ENCODE measurements at regions not wholly inside any gene's neighbourhood (a gene's known extent, or its start where the extent isn't known, plus 50 kb on each side); places are given as distances from the start of the nearest gene placed in this dataset.

GRCh38 chr11:16605894-16606783 is 132.3 kb upstream of the C11orf58 start:
- TF ChIP-seq POLR2AphosphoS5 (IDR thresholded peaks at IDR 0.05; ENCODE audit: low read depth, low read length) (no peak), TAF1 (IDR thresholded peaks at IDR 0.05; ENCODE audit: borderline replicate concordance, insufficient read depth, low read length) (no peak), SIN3A (IDR thresholded peaks at IDR 0.05; ENCODE audit: borderline replicate concordance, insufficient read depth, low read length) (no peak), FOXP2 (optimal IDR thresholded peaks at IDR 0.05; ENCODE audit: borderline replicate concordance, extremely low read depth, extremely low read length, insufficient read depth) (no peak)
- TF ChIP-seq, protein P1, sequence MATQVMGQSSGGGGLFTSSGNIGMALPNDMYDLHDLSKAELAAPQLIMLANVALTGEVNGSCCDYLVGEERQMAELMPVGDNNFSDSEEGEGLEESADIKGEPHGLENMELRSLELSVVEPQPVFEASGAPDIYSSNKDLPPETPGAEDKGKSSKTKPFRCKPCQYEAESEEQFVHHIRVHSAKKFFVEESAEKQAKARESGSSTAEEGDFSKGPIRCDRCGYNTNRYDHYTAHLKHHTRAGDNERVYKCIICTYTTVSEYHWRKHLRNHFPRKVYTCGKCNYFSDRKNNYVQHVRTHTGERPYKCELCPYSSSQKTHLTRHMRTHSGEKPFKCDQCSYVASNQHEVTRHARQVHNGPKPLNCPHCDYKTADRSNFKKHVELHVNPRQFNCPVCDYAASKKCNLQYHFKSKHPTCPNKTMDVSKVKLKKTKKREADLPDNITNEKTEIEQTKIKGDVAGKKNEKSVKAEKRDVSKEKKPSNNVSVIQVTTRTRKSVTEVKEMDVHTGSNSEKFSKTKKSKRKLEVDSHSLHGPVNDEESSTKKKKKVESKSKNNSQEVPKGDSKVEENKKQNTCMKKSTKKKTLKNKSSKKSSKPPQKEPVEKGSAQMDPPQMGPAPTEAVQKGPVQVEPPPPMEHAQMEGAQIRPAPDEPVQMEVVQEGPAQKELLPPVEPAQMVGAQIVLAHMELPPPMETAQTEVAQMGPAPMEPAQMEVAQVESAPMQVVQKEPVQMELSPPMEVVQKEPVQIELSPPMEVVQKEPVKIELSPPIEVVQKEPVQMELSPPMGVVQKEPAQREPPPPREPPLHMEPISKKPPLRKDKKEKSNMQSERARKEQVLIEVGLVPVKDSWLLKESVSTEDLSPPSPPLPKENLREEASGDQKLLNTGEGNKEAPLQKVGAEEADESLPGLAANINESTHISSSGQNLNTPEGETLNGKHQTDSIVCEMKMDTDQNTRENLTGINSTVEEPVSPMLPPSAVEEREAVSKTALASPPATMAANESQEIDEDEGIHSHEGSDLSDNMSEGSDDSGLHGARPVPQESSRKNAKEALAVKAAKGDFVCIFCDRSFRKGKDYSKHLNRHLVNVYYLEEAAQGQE (IDR thresholded peaks at IDR 0.05; ENCODE audit: insufficient read depth in 1 of 2, low read depth in 2 of 2, low read length in 2 of 2), result no peak

- TF ChIP-seq TAF1 (IDR thresholded peaks at IDR 0.05; ENCODE audit: borderline replicate concordance, insufficient read depth, low read length) (no peak), SIN3A (IDR thresholded peaks at IDR 0.05; ENCODE audit: borderline replicate concordance, insufficient read depth, low read length) (no peak), FOXP2 (optimal IDR thresholded peaks at IDR 0.05; ENCODE audit: borderline replicate concordance, extremely low read depth, extremely low read length, insufficient read depth) (no peak), POLR2AphosphoS5 (IDR thresholded peaks at IDR 0.05; ENCODE audit: low read depth, low read length) (no peak)
- TF ChIP-seq, protein P1 (IDR thresholded peaks at IDR 0.05; ENCODE audit: insufficient read depth in 1 of 2, low read depth in 2 of 2, low read length in 2 of 2), result no peak
These were observed 133.0 kb upstream of the C11orf58 start for GRCh38 chr11:16605389-16605893.

DNA sequence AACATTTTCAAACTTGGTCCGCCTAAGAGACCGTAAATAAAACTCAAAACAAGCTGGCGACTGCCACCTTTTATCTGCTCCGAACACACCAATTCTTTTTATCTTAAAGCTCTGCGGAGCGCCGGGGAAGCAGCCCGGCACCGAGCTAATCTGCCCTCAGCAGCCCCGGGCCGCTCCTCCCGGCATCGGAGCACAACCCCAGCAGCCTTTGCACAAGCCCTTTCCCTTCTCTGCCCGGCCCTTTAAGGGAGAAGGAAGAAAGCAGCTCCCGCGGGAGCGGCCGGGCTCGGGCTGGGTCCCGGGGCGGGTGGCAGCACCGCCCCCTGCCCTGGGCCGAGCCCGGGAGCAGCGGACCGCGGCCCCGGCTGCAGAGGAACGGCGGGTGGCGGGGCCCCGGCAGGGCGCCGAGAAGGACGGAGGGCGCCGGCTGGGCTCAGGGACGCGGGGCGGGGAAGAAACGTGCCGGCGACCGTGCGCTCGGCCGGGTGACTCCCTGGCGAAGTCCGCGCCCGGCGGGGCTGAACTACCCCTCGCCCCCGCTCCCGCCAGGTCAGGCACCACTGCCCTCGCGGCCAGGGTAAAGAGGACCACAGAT is 133.6 kb upstream of the C11orf58 start:
- TF ChIP-seq POLR2AphosphoS5 (IDR thresholded peaks at IDR 0.05; ENCODE audit: low read depth, low read length) (no peak), FOXP2 (optimal IDR thresholded peaks at IDR 0.05; ENCODE audit: borderline replicate concordance, extremely low read depth, extremely low read length, insufficient read depth) (peak; percentile 48)

GRCh38 chr11:16603890-16604793 is 134.3 kb upstream of the C11orf58 start:
- no peak for TF ChIP-seq POLR2AphosphoS5 (IDR thresholded peaks at IDR 0.05; ENCODE audit: low read depth, low read length)
- TF ChIP-seq TAF1 (IDR thresholded peaks at IDR 0.05; ENCODE audit: borderline replicate concordance, insufficient read depth, low read length), result no peak
- no peak for TF ChIP-seq SIN3A (IDR thresholded peaks at IDR 0.05; ENCODE audit: borderline replicate concordance, insufficient read depth, low read length)
- TF ChIP-seq FOXP2 (optimal IDR thresholded peaks at IDR 0.05; ENCODE audit: borderline replicate concordance, extremely low read depth, extremely low read length, insufficient read depth), result no peak
- TF ChIP-seq, protein P1 (IDR thresholded peaks at IDR 0.05; ENCODE audit: insufficient read depth in 1 of 2, low read depth in 2 of 2, low read length in 2 of 2), result no peak

DNA sequence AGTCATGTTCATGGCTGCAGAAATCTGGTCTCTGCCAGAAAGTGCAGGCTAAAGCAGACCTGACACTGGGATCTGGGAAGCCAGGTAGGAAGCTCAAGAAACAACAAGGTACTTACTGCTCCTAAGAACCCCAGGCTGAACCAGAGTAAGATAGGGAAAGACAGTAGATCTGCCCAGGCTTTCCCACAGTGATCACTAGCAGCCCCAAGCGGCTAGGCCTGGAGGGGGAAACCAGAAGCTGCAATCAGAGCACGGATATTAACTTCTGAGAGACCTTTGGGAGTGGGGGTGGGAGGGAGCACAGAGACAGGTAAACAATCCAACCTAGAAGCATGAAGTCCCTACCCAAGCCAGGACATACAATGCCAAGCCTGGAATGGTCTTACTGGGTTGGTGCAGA is 135.2 kb upstream of the C11orf58 start:
- TF ChIP-seq TAF1 (IDR thresholded peaks at IDR 0.05; ENCODE audit: borderline replicate concordance, insufficient read depth, low read length) (no peak), FOXP2 (optimal IDR thresholded peaks at IDR 0.05; ENCODE audit: borderline replicate concordance, extremely low read depth, extremely low read length, insufficient read depth) (no peak), SIN3A (IDR thresholded peaks at IDR 0.05; ENCODE audit: borderline replicate concordance, insufficient read depth, low read length) (no peak), POLR2AphosphoS5 (IDR thresholded peaks at IDR 0.05; ENCODE audit: low read depth, low read length) (no peak)
- TF ChIP-seq, protein P1 (IDR thresholded peaks at IDR 0.05; ENCODE audit: insufficient read depth in 1 of 2, low read depth in 2 of 2, low read length in 2 of 2), result no peak
